Smooth muscle cell (in vitro differentiated cells): ENCODE measurements at regions not wholly inside any gene's neighbourhood (a gene's known extent, or its start where the extent isn't known, plus 50 kb on each side); places are given as distances from the start of the nearest gene placed in this dataset.

Source experiments
- DNase-seq: peaks from one replicate; lab custom pipeline; 2025; ENCODE audit not compliant: unreplicated experiment; lab: John Stamatoyannopoulos, UW
- H2AFZ ChIP-seq: fragments of 200-600 bp; sonication (generic); 2 replicates; pipeline ENCODE4 v1.6.0; 2016; ENCODE audit warnings: antibody characterized with exemption, low read depth, mild to moderate bottlenecking
- H3F3A ChIP-seq: fragments of 200-600 bp; sonication (generic); 2 replicates; pipeline ENCODE4 v1.6.0; 2017; ENCODE audit warnings: antibody characterized with exemption, low read depth
- H3K27ac ChIP-seq: fragments of 200-600 bp; sonication (generic); 2 replicates; pipeline ENCODE4 v1.5.1; 2016; ENCODE audit warnings: low read depth, mild to moderate bottlenecking
- H3K27me3 ChIP-seq: fragments of 200-600 bp; sonication (generic); 2 replicates; pipeline ENCODE4 v1.6.1; 2016; ENCODE audit warnings: low read depth, mild to moderate bottlenecking
- H3K36me3 ChIP-seq: fragments of 200-600 bp; sonication (generic); 2 replicates; pipeline ENCODE4 v1.5.1; 2016; ENCODE audit warnings: low read depth
- H3K4me1 ChIP-seq: fragments of 200-600 bp; sonication (generic); 2 replicates; pipeline ENCODE4 v1.5.1; 2016; ENCODE audit warnings: low read depth
- H3K4me2 ChIP-seq: fragments of 200-600 bp; sonication (generic); 2 replicates; pipeline ENCODE4 v1.6.0; 2016; ENCODE audit warnings: mild to moderate bottlenecking
- H3K4me3 ChIP-seq: fragments of 200-600 bp; sonication (generic); 2 replicates; pipeline ENCODE4 v1.5.1; 2016; ENCODE audit warnings: mild to moderate bottlenecking
- H3K79me2 ChIP-seq: fragments of 200-600 bp; sonication (generic); 2 replicates; pipeline ENCODE4 v1.6.0; 2016; ENCODE audit warnings: low read depth, mild to moderate bottlenecking
- H3K9ac ChIP-seq: fragments of 200-600 bp; sonication (generic); 2 replicates; pipeline ENCODE4 v1.6.0; 2016; ENCODE audit warnings: low read depth
- H3K9me3 ChIP-seq: fragments of 200-600 bp; sonication (generic); replicated peaks from 2 replicates; pipeline ENCODE4 v1.5.1; 2016; ENCODE audit warnings: low read depth
- H4K20me1 ChIP-seq: fragments of 200-600 bp; sonication (generic); 2 replicates; pipeline ENCODE4 v1.6.0; 2016; ENCODE audit warnings: low read depth
- WGBS: methylation state at CpG from one replicate; pipeline ENCODE4 v1.1.7; 2016; ENCODE audit warnings: low lambda C conversion rate; 5-methylcytosine and 5-hydroxymethylcytosine counted together
- TF ChIP-seq, protein P1 (sequence below): fragments of 200-600 bp; sonication (generic); IDR thresholded peaks from 2 replicates; pipeline ENCODE4 v1.5.1; 2017; ENCODE audit warnings: borderline replicate concordance, mild to moderate bottlenecking, antibody characterized with exemption; ENCODE audit not compliant: insufficient read depth, poor library complexity, severe bottlenecking

DNA sequence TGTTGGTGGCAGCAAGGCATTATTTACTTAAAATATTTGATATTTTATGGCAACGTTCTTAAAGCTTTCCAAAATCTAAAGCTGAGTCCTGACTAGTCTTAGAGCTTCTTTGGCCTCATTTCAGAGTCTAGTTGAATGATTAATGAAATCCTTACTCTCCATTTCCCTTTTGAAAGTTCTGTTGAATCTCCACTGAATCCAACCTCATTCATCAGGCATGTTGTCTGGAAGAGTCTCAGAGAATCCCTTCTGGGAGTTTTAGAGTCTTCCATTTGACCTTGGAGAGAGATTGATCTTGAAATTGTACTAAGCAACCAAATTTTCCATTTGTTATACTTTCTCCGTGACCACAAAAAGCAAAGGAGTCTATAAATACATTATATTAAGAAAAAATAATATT is 198.5 kb upstream of the TMEM196 start:
- Histone ChIP-seq H3K36me3 (no peaks in the 10 kb centered on the region), H3K4me3 (no peak overlapping the region), H3K9me3 (no peaks in the 10 kb centered on the region), H3K4me1 (no peaks in the 10 kb centered on the region), H3K27ac (no peak overlapping the region), H3K27me3 (no peaks in the 10 kb centered on the region), H3K9ac (no peak overlapping the region), H4K20me1 (no peaks in the 10 kb centered on the region), H3F3A (no peaks in the 10 kb centered on the region), H3K4me2 (no peak overlapping the region), H3K79me2 (no peaks in the 10 kb centered on the region), H2AFZ (no peak overlapping the region)
- WGBS = 96% methylated on average over 2 of the region's 2 CpGs
- TF ChIP-seq, protein P1, sequence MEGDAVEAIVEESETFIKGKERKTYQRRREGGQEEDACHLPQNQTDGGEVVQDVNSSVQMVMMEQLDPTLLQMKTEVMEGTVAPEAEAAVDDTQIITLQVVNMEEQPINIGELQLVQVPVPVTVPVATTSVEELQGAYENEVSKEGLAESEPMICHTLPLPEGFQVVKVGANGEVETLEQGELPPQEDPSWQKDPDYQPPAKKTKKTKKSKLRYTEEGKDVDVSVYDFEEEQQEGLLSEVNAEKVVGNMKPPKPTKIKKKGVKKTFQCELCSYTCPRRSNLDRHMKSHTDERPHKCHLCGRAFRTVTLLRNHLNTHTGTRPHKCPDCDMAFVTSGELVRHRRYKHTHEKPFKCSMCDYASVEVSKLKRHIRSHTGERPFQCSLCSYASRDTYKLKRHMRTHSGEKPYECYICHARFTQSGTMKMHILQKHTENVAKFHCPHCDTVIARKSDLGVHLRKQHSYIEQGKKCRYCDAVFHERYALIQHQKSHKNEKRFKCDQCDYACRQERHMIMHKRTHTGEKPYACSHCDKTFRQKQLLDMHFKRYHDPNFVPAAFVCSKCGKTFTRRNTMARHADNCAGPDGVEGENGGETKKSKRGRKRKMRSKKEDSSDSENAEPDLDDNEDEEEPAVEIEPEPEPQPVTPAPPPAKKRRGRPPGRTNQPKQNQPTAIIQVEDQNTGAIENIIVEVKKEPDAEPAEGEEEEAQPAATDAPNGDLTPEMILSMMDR = no peak
- no peak for DNase-seq

GRCh38 chr7:19970514-19970913 is 197.1 kb upstream of the TMEM196 start:
- no peaks in the 10 kb centered on the region for H3K79me2 ChIP-seq
- H2AFZ ChIP-seq = no peak overlapping the region
- no peak overlapping the region for H3K27ac ChIP-seq
- no peak overlapping the region for H3K4me2 ChIP-seq
- no peaks in the 10 kb centered on the region for H3F3A ChIP-seq
- no peaks in the 10 kb centered on the region for H3K36me3 ChIP-seq
- DNase-seq = no peak
- H3K27me3 ChIP-seq = no peaks in the 10 kb centered on the region
- H3K4me1 ChIP-seq = no peaks in the 10 kb centered on the region
- no peak overlapping the region for H3K4me3 ChIP-seq
- no peak overlapping the region for H3K9ac ChIP-seq
- H4K20me1 ChIP-seq = no peaks in the 10 kb centered on the region
- TF ChIP-seq, protein P1 = no peak
- no peaks in the 10 kb centered on the region for H3K9me3 ChIP-seq

DNA sequence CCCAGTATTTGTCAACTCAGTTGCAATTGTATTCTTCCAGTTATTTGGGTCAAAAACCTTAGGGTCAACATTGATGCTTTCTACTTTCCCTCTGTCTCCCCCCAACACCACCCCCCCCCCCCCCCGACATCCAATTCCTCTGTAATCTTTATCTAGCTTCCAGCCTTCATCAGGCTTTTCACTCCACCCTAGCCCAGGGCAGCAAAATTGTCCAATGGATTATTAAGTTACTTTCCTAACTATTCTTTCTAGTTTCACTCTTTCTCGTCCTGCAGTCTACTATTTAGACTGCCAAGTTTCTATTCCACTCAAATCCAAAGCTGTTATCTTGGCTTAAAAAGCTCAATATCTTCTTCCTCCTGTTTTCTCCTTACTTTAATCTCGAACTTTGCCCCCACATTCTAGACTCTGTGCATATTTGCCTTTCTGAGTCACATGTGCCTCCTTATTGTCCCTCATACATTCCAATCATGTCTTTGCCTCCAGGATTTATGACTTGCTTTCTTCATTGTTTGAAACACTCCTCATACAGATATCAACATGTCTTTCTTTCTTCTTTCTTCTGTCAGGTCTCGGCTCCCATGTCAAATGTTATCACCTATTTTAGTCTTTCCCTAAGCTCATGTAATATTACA is 196.6 kb upstream of the TMEM196 start:
- WGBS = 28% methylated on average over 4 of the region's 4 CpGs
- Histone ChIP-seq H3K27ac (no peak overlapping the region), H3K27me3 (no peaks in the 10 kb centered on the region), H3K4me1 (no peaks in the 10 kb centered on the region), H3F3A (no peaks in the 10 kb centered on the region), H4K20me1 (no peaks in the 10 kb centered on the region), H3K36me3 (no peaks in the 10 kb centered on the region), H2AFZ (no peak overlapping the region), H3K79me2 (no peaks in the 10 kb centered on the region), H3K9ac (no peak overlapping the region), H3K9me3 (no peaks in the 10 kb centered on the region), H3K4me3 (no peak overlapping the region), H3K4me2 (peak overlapping the region; percentile 17)
- TF ChIP-seq, protein P1 = no peak
- no peak for DNase-seq

- WGBS = 79% methylated on average over 2 of the region's 2 CpGs
- H3K9ac ChIP-seq = no peak overlapping the region
- TF ChIP-seq, protein P1 = no peak
- DNase-seq = no peak
- H3K4me1 ChIP-seq = no peaks in the 10 kb centered on the region
- no peaks in the 10 kb centered on the region for H3K36me3 ChIP-seq
- H3K9me3 ChIP-seq = no peaks in the 10 kb centered on the region
- H3K4me3 ChIP-seq = no peak overlapping the region
- H3K27ac ChIP-seq = no peak overlapping the region
- H4K20me1 ChIP-seq = no peaks in the 10 kb centered on the region
- no peaks in the 10 kb centered on the region for H3K27me3 ChIP-seq
- H3K4me2 ChIP-seq = no peak overlapping the region
- no peak overlapping the region for H2AFZ ChIP-seq
- no peaks in the 10 kb centered on the region for H3F3A ChIP-seq
- no peaks in the 10 kb centered on the region for H3K79me2 ChIP-seq
These were observed 190.8 kb upstream of the TMEM196 start for GRCh38 chr7:19964246-19964645.
